Stimulated activated CD8-positive, alpha-beta memory T cell treated with anti-CD3 and anti-CD28 coated beads, Interleukin-4, amount 100 ng/mL, for 24 hours (primary cell): ENCODE measurements at regions not wholly inside any gene's neighbourhood (a gene's known extent, or its start where the extent isn't known, plus 50 kb on each side); places are given as distances from the start of the nearest gene placed in this dataset.

ENCODE experiments used
- DNase-seq: peaks from one replicate; pipeline ENCODE4 v3.0.0-alpha.2; 2020; ENCODE audit warnings: low read depth

GRCh38 chr18:61618816-61619215, 274.0 kb downstream of the RNF152 start:
- DNase-seq = no peak

- no peak for DNase-seq
Observed at GRCh38 chr18:61616111-61616610, 276.6 kb downstream of the RNF152 start.

GRCh38 chr18:61612517-61612916, 279.3 kb downstream of the CDH20 start:
- no peak for DNase-seq

- no peak for DNase-seq
Observed at GRCh38 chr18:61609131-61609530, 275.9 kb downstream of the CDH20 start.

- DNase-seq = no peak
Observed at GRCh38 chr18:61608316-61608715, 275.1 kb downstream of the CDH20 start.

GRCh38 chr18:61607867-61608266, 274.6 kb downstream of the CDH20 start:
- DNase-seq = no peak

GRCh38 chr18:61606759-61607158, 273.5 kb downstream of the CDH20 start:
- DNase-seq = no peak

- no peak for DNase-seq
Observed at GRCh38 chr18:61606068-61606660, 272.9 kb downstream of the CDH20 start.

- DNase-seq = no peak
Observed at GRCh38 chr18:61605376-61606067, 272.3 kb downstream of the CDH20 start.
